ELF-1 (cell line): ENCODE measurements at regions not wholly inside any gene's neighbourhood (a gene's known extent, or its start where the extent isn't known, plus 50 kb on each side); places are given as distances from the start of the nearest gene placed in this dataset.
A peak's percentile ranks its signal among the peaks of the same experiment; 100 is the strongest.

Source experiments
- DNase-seq: peaks from one replicate; pipeline ENCODE4 v3.0.0-alpha.2; 2016; ENCODE audit warnings: low read depth, low spot score

- no peak for DNase-seq
Observed at GRCh38 chr1:194568610-194569009, 1382.2 kb upstream of the B3GALT2 start.

DNA sequence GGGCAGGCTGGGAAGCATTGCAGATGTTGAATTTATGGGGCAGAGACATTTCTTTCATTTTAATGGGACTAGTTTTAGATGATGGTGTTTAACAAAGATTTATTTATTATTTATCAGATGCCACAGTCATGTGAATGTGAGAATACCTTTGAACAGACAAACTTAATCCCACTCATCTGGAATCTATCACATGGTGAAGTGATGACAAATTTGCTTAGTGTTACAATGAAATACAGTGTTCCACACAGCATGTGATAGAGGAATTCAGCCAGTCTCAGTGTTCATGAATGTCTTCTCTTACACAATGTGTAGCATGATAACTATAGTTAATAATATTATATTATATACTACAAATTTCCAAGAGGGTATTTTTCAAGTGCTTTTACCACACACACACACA, 1361.7 kb upstream of the B3GALT2 start:
- DNase-seq, result no peak

- DNase-seq, result no peak
Observed at GRCh38 chr1:194544012-194544411, 1357.6 kb upstream of the B3GALT2 start.

GRCh38 chr1:194538453-194538852, 1352.0 kb upstream of the B3GALT2 start:
- no peak for DNase-seq

GRCh38 chr1:194537521-194537920, 1351.1 kb upstream of the B3GALT2 start:
- DNase-seq, result no peak

DNA sequence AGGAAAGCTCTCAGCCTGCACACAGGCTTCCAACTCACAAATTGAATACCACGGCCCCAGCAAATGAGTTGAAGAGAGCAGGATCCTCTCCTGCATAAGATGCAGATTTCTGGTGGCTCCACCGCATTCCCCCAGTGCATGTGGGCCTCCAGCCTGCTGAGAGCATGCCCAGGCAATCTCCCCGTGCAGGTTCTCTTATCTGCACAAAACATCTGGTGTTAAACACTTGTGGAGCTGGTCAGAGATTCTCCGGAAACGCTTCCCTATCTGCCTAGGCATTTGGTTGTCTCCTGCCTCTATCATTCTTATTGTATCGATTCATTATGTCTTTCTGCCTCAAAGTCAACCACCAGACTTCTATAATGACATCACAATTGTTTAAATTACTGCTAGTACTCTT, 1349.0 kb upstream of the B3GALT2 start:
- peak; percentile 7 for DNase-seq

DNA sequence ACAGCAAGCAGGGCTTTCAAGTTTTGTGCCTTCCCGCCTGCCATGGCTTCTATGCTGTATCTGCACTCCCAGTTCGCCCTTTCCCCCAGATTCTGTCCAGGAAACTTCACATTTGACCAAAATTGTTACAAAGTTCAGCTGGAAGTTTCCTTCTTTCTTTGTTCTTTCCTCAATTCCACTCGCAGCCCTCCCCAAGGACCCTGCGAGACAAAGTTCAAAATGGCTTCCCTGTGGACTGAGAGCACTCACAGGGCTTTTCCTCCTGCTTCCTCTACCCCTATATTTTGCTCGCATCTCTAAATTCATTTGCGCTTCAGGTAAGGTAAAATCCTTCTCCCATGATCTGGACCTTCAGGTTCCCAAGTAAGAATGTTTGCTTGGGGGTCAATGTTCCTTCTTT, 1348.4 kb upstream of the B3GALT2 start:
- no peak for DNase-seq

GRCh38 chr1:194533641-194534040, 1347.2 kb upstream of the B3GALT2 start:
- no peak for DNase-seq

DNA sequence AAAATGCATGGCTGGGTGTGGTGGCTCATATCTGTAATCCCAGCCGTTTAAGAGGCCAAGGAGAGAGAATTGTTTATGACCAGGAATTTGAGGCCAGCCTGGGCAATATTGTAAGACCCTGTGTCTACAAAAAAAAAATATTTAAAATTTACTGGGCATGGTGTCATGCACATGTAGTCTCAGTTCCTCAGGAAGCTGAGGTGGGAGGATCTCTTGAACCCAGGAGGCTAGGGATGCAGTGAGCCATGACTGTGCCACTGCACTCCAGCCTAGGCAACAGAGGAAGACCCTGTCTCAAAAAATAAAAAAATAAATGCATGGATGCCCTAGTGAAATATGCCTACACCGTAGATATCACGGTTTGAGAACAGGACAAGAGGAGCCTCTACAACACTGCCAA, 1331.2 kb upstream of the B3GALT2 start:
- no peak for DNase-seq

DNA sequence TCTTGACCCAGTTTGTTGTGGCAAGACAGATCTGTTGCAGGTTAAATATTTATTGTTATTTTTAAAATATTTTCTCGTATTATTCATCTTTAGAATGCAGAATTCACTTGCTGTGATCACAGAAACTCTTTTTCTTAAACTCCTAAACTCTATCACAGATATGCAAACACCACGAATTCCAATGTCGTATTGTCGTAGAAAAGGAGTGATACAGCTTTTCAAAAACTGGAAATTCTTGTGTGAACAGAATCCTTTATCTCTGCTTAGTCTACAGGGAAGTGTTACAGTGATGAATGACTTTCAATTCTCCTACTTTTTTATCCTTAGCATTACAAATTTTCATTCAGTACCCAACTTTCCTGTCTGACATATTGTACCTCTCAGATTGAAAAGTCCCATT, 1329.5 kb upstream of the B3GALT2 start:
- DNase-seq, result no peak

DNA sequence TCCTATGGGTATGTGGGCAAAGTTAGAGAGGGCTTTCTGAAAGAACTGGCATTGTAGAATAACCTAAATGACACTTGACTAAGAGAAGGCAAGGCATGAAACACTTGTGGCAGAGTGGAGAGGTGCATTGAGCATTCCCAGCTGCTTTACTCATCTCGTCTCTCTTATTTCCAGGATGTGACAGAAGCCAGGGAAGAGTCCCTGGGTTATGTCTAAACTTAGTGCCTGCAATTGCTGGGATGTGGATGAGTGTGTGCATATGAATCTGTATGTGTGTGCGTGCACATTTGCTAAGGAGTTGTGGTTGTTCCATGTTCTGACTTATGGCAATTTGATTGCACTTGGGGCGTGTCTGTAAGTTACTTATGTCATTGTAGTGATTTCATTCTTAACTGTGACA, 1326.5 kb upstream of the B3GALT2 start:
- DNase-seq, result no peak

GRCh38 chr1:194512345-194512744, 1325.9 kb upstream of the B3GALT2 start:
- DNase-seq, result no peak

GRCh38 chr1:194503209-194503608, 1316.8 kb upstream of the B3GALT2 start:
- DNase-seq, result no peak

DNA sequence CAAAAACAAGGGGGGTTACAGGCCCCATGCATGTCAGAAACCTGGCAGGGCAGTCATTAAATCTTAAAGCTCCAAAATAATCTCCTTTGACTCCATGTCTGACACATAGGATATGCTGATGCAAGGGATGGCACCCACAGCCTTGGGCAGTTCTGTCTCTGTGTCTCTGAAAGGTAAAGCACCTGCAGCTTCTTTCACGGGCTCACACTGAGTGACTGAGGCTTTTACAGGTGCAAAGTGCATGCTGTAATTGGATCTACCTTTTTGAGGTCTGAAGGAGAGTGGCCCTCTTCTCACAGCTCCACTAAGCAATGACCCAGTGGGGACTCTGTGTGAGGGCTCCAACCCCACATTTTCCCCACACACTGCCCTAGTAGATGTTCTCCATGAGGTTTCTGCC, 1309.0 kb upstream of the B3GALT2 start:
- no peak for DNase-seq

GRCh38 chr1:194487172-194487571, 1300.8 kb upstream of the B3GALT2 start:
- no peak for DNase-seq

DNA sequence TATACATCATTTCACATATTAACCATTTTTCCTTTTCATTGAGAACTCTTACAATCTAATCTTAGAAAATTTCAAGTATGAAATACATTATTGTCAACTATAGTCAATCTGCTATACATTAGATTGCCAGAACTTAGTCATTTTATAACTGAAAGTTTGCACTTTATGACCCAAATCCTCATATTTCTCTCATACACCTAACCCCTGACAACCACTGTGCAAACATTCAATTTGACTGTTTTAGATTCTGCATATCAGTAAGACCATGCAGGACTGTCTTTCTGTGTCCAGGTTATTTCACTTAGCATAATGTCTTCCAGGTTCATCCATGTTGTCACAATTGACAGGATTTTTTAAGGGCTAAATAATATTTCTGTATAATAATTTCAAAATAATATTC, 1299.0 kb upstream of the B3GALT2 start:
- DNase-seq, result no peak

GRCh38 chr1:194478731-194479130, 1292.3 kb upstream of the B3GALT2 start:
- DNase-seq, result no peak

GRCh38 chr1:194477908-194478307, 1291.5 kb upstream of the B3GALT2 start:
- DNase-seq, result no peak

- DNase-seq, result no peak
Observed at GRCh38 chr1:194476872-194477271, 1290.5 kb upstream of the B3GALT2 start.

DNA sequence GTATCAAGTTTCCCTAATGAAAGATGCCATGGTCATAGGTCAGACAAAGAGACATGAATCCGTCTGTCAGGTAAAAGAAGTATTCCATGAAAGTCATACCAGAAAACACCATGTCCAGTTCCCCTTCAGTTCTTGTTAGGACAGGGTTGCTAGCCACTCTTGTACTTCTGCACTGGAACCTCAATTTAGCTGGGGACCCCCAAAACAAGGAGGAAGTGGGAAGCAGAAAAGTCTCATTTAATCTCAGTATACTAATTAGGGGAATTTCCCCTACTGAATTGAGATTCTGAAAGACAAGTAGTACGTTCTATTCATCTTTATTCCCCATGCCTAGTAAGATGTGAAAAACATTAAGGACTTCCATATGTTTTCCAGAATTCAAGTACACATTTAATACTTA, 1289.9 kb upstream of the B3GALT2 start:
- DNase-seq, result no peak

GRCh38 chr1:194474701-194475100, 1288.3 kb upstream of the B3GALT2 start:
- DNase-seq, result no peak

- no peak for DNase-seq
Observed at GRCh38 chr1:194473766-194474165, 1287.4 kb upstream of the B3GALT2 start.

DNA sequence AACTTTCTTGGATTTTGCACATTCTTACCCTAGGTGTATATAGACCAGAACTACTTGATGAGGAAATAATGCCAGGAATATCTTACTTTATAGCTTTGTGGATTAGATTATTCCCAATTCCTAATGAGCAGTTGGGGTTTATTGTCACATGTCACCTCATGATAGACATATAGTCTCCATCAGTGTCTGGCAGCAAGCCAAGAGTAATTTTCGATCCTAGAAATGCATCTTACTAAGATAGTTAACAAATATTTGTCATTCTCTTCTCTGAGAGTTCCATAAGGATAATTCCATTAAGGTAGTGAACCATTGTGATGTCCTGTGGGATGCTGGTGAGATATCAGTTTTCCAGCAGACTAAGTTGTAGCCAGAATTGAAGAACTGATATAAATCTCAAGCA, 1282.9 kb upstream of the B3GALT2 start:
- DNase-seq, result no peak

DNA sequence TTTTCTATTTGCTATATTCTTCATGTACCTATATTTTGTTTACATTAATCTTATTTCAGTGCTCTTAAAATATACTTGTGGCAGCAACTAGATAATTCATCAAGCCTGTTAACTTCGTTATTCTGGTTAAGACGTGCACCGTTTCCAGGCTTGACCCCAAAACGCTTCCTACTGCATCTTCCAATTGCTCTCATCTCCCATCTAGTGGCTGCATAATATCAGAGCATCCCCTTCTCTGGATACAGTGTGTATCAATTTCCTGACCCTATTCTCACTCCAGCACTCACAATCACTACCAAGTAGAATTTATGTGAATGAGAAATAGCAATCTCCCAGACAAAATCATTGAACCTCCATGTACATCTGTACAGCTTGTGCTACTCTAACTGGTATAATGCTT, 1280.3 kb upstream of the B3GALT2 start:
- DNase-seq, result no peak

- DNase-seq, result no peak
Observed at GRCh38 chr1:194447636-194448035, 1261.2 kb upstream of the B3GALT2 start.
